ENCODE measurements at regions not wholly inside any gene's neighbourhood (a gene's known extent, or its start where the extent isn't known, plus 50 kb on each side); places are given as distances from the start of the nearest gene placed in this dataset.

GRCh38 chr2:108184419-108184818, 55.3 kb upstream of the SULT1C3 start:
- DNase-seq (ENCODE audit: low read depth), result no peak
- no peak overlapping the region for H3K4me3 ChIP-seq (ENCODE audit: low read depth, low read length)
- TF ChIP-seq CTCF (IDR thresholded peaks at IDR 0.05; ENCODE audit: control insufficient read depth, extremely low read depth, insufficient read depth), result peak; percentile 50

DNA sequence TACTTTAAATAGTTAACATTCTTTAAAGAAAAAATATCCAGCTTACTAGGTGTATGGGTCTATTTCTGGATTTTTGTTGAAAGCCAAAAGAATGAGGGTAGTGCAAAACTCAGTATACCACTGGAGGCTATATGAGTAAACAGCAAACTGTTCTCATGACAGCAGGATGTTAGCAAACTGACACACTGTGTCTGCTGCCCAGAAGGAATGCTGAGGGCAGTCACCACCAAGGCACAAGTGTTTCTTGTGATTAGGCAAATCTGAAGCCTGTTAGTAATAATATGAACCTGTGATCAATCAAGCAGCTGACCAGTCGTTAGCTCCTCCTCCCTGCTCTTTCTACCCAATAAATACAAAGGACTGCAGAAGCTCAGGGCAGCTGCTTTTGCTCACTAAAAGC, 50.5 kb upstream of the SULT1C3 start:
- no peak overlapping the region for H3K4me3 ChIP-seq (ENCODE audit: low read depth, low read length)
- TF ChIP-seq CTCF (IDR thresholded peaks at IDR 0.05; ENCODE audit: control insufficient read depth, extremely low read depth, insufficient read depth), result no peak
- DNase-seq (ENCODE audit: low read depth), result no peak
